GM10266 (cell line): ENCODE measurements at regions not wholly inside any gene's neighbourhood (a gene's known extent, or its start where the extent isn't known, plus 50 kb on each side); places are given as distances from the start of the nearest gene placed in this dataset.

ENCODE experiments used
- DNase-seq: peaks from one replicate; pipeline ENCODE4 v3.0.0; 2012; ENCODE audit errors: extremely low spot score
- TF ChIP-seq, protein P1 (sequence below): IDR thresholded peaks from 2 replicates; pipeline ENCODE4 v1.5.1; 2012; ENCODE audit warnings: mild to moderate bottlenecking, low read depth; ENCODE audit not compliant: control insufficient read depth, insufficient read depth; ENCODE audit errors: missing control alignments

DNA sequence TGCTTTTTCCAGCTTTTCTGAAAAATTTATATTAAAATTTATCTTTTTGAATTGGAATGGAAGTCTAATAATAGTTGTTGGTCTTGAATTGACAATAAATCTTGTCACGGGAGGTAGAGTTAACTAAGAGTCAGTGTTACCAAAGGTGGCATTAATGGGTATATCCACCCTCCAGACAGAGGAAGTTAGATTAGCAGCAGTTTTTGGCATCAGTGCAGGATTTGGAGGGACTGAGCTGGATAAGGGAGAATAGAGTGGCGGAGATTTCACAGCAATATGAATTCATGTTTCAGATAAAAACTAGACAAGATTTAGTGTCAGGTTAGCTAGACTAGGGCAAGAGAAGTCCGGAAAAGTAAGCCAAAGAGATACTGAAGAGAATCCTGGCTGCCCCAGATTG is 201.3 kb upstream of the ZBTB20 start:
- TF ChIP-seq, protein P1, sequence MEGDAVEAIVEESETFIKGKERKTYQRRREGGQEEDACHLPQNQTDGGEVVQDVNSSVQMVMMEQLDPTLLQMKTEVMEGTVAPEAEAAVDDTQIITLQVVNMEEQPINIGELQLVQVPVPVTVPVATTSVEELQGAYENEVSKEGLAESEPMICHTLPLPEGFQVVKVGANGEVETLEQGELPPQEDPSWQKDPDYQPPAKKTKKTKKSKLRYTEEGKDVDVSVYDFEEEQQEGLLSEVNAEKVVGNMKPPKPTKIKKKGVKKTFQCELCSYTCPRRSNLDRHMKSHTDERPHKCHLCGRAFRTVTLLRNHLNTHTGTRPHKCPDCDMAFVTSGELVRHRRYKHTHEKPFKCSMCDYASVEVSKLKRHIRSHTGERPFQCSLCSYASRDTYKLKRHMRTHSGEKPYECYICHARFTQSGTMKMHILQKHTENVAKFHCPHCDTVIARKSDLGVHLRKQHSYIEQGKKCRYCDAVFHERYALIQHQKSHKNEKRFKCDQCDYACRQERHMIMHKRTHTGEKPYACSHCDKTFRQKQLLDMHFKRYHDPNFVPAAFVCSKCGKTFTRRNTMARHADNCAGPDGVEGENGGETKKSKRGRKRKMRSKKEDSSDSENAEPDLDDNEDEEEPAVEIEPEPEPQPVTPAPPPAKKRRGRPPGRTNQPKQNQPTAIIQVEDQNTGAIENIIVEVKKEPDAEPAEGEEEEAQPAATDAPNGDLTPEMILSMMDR: no peak
- no peak for DNase-seq

DNA sequence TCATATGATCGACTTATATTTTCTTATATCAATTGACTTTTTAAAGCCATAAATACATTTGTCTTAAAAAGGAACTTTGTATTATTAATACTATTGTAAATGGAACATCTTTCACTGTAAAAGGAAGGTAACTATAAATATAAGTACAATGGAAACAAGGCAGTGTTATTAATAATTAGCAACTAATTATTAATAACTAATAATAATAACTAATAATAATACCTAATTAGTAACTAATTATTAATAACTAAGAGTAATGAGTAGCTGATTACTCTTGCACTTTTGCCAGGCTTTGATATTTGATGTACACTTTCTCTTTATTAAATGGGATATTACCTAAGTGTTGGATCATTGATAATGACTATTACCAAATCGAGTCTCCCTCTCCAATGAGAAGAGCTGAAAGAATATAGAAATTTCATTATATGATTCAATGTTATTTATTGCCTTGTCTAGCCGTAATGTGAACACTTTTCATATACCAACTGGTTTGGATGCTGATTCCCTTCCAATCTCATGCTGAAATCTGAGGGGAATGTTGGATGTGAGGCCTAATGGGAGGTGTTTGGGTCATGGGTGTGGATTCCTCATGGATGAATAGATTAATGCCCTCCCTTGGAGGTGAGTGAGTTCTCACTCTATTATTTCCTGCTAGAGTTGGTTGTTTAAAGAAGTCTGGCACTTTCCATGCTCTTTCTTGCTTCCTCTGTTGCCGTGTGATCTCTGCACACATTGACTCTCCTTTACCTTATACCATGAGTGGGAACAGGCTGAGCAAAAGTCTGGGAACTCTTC is 202.1 kb upstream of the ZBTB20 start:
- DNase-seq: no peak
- TF ChIP-seq, protein P1: no peak

DNA sequence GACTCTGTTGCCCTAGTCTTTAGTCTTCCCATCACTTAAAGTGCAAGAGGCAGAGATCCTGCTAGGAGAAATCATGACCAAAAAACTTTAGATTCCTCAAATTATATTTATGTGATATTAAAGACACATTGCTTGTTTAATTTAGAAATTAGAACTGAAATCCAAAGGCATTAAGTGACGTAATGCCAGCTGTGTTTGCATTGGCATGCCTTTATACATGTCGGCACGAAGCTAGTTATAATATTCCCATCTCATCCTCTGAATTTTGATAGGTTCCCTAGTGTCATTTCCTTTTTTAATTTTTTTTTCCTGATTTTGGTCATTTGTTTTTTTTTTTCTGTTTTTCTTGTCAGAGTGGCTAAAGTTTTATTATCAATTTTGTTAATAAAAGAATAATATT is 203.5 kb upstream of the ZBTB20 start:
- no peak for DNase-seq
- TF ChIP-seq, protein P1: no peak

DNA sequence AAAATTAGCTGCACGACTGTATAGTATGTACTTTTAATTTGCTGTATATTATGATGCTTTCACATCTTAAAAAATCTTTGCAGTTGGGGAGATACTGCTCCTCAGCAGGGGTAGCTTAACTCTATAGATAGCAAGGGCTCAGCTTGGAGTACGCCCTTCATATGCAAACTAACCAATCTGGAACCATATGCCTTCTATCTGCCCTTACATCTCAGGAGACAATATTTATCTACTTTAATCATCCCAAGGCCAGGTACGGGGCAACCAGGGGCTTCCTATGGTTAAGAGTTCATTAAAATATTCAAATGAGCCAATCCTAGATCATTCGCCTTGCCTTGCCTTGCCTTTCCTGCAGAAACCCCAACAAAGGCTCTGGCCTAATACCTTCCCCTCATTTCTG is 204.1 kb upstream of the ZBTB20 start:
- DNase-seq: no peak
- TF ChIP-seq, protein P1: no peak

DNA sequence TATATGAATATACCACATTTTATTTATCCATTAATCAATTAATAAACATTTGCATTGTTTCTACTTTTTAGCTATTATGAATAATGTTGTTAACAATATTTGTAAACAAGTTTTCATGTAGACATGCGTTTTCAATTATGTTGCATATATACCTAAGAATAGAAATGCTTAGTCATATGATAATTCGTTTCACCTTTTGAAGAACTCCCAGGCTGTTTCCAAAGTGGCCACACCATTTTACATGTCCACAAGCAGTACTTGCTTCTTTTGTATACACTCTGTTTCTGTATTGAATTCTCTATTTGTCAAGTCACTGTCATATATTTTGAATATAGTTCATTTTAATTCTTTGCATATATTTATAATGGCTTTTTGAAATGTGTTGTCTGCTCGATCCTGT is 206.9 kb upstream of the ZBTB20 start:
- TF ChIP-seq, protein P1: no peak
- DNase-seq: no peak

DNA sequence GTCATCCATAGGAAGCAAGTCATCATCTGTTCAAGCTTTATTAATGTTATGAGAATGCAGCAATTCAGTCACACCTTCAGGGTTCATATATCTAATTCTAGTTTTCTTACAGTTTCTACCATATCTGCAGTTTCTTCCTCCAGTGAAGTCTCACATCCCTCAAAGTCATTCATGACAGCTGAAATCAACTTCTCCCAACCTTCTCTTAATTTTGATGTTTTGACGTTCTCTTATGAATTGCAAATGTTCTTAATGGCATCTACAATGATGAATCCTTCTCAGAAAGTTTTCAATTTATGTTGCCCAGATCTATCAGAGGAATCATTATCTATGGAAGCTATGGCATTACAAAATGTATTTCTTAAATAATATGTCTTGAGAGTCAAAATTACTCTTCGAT is 210.4 kb upstream of the ZBTB20 start:
- TF ChIP-seq, protein P1: no peak
- no peak for DNase-seq

DNA sequence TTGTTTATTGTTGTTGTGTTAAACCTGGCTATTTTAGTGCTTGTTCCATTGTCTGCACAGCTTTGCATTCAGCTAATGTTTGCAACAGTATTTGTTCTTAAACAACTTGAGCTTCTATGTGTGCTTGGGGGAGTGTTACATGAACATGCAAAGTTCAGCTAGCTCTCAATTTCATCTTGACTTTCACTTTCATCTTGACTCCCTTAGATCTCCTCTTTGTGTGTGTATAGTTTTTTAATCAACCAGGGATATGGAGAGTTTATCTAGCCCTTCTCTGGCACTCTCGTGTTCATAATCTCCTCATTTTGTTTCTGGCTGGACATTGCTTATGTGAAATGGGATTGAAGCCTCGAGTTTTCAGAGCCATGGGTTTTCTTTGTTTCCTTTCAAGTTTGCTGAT is 212.4 kb upstream of the ZBTB20 start:
- peak; percentile 37 for DNase-seq
- TF ChIP-seq, protein P1: no peak
